ENCODE measurements at regions not wholly inside any gene's neighbourhood (a gene's known extent, or its start where the extent isn't known, plus 50 kb on each side); places are given as distances from the start of the nearest gene placed in this dataset.

DNA sequence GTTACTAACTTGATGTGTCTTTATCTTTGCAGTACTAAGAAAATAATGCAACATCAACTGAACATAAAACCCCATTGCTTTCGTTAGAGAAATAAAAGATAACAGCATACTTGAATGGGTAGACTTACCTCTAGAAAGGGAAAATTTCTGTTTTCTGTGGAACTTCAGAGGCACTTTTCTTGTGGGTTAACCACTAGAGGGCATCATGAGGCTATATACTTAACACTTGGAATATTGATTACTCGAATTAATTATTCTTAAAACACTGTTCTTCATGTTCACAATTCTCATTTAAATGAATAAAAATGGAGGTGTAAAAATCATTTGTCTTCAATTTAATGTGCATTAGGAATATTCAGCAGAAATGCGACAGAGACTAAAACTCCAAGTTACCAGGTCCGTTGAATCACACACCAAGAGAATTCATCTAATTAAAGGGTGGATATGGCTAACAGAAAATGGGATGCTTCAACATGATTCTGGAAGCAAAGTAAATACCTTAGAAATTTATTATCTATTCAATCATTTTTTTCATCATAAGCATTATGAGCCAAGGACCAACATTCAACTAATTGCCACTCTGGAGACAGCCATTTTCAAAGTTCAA is 330.8 kb upstream of the PREP start:
- Histone ChIP-seq H3K36me3 (no peaks in the 10 kb centered on the region), H3K4me1 (no peaks in the 10 kb centered on the region), H3K27ac (no peak overlapping the region), H3K9me3 (no peaks in the 10 kb centered on the region), H3K4me3 (no peak overlapping the region), H3K27me3 (no peaks in the 10 kb centered on the region)
- 65 to 67% methylated on average over 4 of the region's 4 CpGs for WGBS, 2 donors
- no peak for DNase-seq (ENCODE audit: low spot score in 2 of 2)
- TF ChIP-seq EP300 (IDR thresholded peaks at IDR 0.05), result no peak
- TF ChIP-seq, protein P1, sequence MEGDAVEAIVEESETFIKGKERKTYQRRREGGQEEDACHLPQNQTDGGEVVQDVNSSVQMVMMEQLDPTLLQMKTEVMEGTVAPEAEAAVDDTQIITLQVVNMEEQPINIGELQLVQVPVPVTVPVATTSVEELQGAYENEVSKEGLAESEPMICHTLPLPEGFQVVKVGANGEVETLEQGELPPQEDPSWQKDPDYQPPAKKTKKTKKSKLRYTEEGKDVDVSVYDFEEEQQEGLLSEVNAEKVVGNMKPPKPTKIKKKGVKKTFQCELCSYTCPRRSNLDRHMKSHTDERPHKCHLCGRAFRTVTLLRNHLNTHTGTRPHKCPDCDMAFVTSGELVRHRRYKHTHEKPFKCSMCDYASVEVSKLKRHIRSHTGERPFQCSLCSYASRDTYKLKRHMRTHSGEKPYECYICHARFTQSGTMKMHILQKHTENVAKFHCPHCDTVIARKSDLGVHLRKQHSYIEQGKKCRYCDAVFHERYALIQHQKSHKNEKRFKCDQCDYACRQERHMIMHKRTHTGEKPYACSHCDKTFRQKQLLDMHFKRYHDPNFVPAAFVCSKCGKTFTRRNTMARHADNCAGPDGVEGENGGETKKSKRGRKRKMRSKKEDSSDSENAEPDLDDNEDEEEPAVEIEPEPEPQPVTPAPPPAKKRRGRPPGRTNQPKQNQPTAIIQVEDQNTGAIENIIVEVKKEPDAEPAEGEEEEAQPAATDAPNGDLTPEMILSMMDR (IDR thresholded peaks at IDR 0.05), result peak; percentile 28 to 56 (median 36)

GRCh38 chr6:105728995-105729394 is 326.1 kb upstream of the PREP start:
- whole genome bisulfite sequencing, 2 donors, result 81 to 89% methylated on average over 1 of the region's 1 CpG
- no peaks in the 10 kb centered on the region for H3K27me3 ChIP-seq
- no peaks in the 10 kb centered on the region for H3K4me1 ChIP-seq
- DNase-seq (ENCODE audit: low spot score in 2 of 2), result no peak
- H3K27ac ChIP-seq, result no peak overlapping the region
- no peaks in the 10 kb centered on the region for H3K36me3 ChIP-seq
- no peak overlapping the region for H3K4me3 ChIP-seq
- H3K9me3 ChIP-seq, result no peaks in the 10 kb centered on the region
- TF ChIP-seq, protein P1 (IDR thresholded peaks at IDR 0.05), result no peak
- TF ChIP-seq POLR2A (IDR thresholded peaks at IDR 0.05) (no peak), EP300 (IDR thresholded peaks at IDR 0.05) (no peak)

- 88 to 89% methylated on average over 4 of the region's 4 CpGs for WGBS, 2 donors
- no peak for DNase-seq (ENCODE audit: low spot score in 2 of 2)
Observed at GRCh38 chr6:105726902-105727655, 324.2 kb upstream of the PREP start.

GRCh38 chr6:105714846-105715245 is 312.0 kb upstream of the PREP start:
- H3K36me3 ChIP-seq, result no peaks in the 10 kb centered on the region
- H3K27ac ChIP-seq, result no peak overlapping the region
- no peak for DNase-seq (ENCODE audit: low spot score in 2 of 2)
- H3K4me3 ChIP-seq, result no peak overlapping the region
- no peak for TF ChIP-seq POLR2A (IDR thresholded peaks at IDR 0.05)
- no peak for TF ChIP-seq EP300 (IDR thresholded peaks at IDR 0.05)
- TF ChIP-seq, protein P1 (IDR thresholded peaks at IDR 0.05), result no peak
- H3K4me1 ChIP-seq, result no peaks in the 10 kb centered on the region
- no peaks in the 10 kb centered on the region for H3K27me3 ChIP-seq
- peaks cover 0 to 12% (median 2%) of the 10 kb centered on the region in 4 donors for H3K9me3 ChIP-seq

More at GRCh38 chr6:105726902-105727655, 324.2 kb upstream of the PREP start:
- H3K9me3 ChIP-seq, result no peaks in the 10 kb centered on the region
- no peaks in the 10 kb centered on the region for H3K27me3 ChIP-seq
- H3K4me1 ChIP-seq, result no peaks in the 10 kb centered on the region
- H3K36me3 ChIP-seq, result no peaks in the 10 kb centered on the region
- TF ChIP-seq, protein P1 (IDR thresholded peaks at IDR 0.05), result no peak
- TF ChIP-seq EP300 (IDR thresholded peaks at IDR 0.05) (no peak), POLR2A (IDR thresholded peaks at IDR 0.05) (no peak)
- no peak overlapping the region for H3K27ac ChIP-seq
- no peak overlapping the region for H3K4me3 ChIP-seq

DNA sequence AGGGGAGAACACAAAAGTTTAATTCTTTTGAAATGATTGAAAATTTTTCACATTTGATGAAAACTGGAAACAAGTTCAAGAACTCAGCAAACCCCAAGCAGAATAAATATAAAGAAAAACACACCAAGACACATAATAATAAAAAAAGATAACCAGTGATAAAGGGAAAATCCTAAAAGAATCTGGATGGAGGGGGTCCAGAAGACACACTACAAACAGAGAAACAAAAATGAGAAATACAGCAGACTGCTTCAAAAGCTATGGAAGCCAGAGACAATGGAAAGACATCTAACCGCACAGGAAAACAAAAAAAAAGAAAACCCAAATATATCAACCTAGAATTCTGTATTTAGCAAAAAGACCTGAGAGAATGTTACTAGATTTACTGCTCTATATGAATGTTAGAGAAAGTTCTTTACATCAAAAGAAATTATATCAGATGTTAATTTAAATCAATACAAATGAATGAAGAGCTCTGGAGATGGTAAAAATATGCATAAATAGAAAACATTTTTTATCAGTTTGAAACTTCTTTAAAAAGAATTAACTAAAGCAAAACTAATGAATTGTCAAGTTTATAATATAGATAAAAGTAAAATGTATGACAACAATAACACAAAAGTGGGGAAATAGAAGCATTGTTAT is 310.7 kb upstream of the PREP start:
- WGBS, 2 donors, result 89 to 90% methylated on average over 1 of the region's 1 CpG
- TF ChIP-seq POLR2A (IDR thresholded peaks at IDR 0.05) (no peak), EP300 (IDR thresholded peaks at IDR 0.05) (no peak)
- TF ChIP-seq, protein P1 (IDR thresholded peaks at IDR 0.05), result no peak
- Histone ChIP-seq H3K27ac (no peak overlapping the region), H3K9me3 (peaks cover 0 to 12% (median 2%) of the 10 kb centered on the region in 4 donors), H3K4me1 (no peaks in the 10 kb centered on the region), H3K27me3 (no peaks in the 10 kb centered on the region), H3K36me3 (no peaks in the 10 kb centered on the region), H3K4me3 (no peak overlapping the region)
- DNase-seq (ENCODE audit: low spot score in 2 of 2), result no peak
